Neural cell (in vitro differentiated cells): ENCODE measurements at regions not wholly inside any gene's neighbourhood (a gene's known extent, or its start where the extent isn't known, plus 50 kb on each side); places are given as distances from the start of the nearest gene placed in this dataset.

Source experiments
- CTCF ChIP-seq: fragments of 450-650 bp; IDR thresholded peaks from 2 replicates; pipeline ENCODE4 v1.5.1; 2014; ENCODE audit warnings: antibody characterized with exemption, mild to moderate bottlenecking, moderate library complexity; ENCODE audit not compliant: poor library complexity, severe bottlenecking
- EP300 ChIP-seq: fragments of 450-650 bp; conservative IDR thresholded peaks from 2 replicates; pipeline ENCODE4 v1.6.1; 2014; ENCODE audit warnings: antibody characterized with exemption, mild to moderate bottlenecking, moderate library complexity; ENCODE audit not compliant: poor library complexity, severe bottlenecking

DNA sequence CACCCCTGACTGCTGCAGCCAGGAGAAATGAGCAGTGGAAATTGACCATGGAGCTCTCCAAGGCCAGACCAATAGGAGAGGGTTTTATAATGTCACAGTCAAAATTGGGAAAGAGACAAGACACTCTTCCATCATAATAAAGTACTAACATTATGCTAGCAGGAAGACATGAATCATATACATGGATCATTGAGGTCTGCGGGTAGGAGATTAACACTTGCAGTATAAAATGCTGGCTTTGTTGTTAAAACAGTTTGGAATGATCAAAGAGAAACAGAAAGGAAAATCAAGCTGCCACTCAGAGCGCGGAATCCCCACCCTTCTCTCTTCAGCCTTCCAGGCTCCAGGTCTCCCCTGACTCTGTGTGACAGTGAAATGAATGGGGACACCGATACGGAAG, 53.4 kb upstream of the CALN1 start:
- TF ChIP-seq CTCF = no peak
- TF ChIP-seq EP300 = no peak
